ENCODE measurements at regions not wholly inside any gene's neighbourhood (a gene's known extent, or its start where the extent isn't known, plus 50 kb on each side); places are given as distances from the start of the nearest gene placed in this dataset.

DNA sequence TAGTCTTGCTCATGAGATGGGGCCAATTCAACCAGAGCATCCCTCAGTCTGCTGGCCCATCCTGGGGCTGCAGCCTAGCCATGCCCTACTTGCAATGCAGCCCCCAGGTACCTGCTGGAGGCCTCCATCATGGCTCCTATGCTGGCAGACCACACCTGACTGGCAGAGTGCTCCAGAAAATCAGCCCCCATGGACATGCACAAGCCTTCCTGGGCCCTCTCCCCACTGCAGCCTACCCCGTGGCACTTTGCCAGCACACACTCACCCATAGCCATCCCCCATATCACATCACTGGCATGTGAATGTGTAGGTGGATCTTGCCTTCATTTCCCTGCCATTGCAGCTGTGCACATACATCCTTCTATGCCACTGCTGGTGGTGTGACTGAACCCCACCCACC, 381.8 kb downstream of the UBE2NL start:
- H3K27me3 ChIP-seq (ENCODE audit: control insufficient read depth, extremely low read depth, insufficient read depth, low read length): no peaks in the 10 kb centered on the region
- no peak overlapping the region for H3K9ac ChIP-seq (ENCODE audit: control insufficient read depth, extremely low read depth, insufficient read depth, low read length)
- TF ChIP-seq, protein P1, sequence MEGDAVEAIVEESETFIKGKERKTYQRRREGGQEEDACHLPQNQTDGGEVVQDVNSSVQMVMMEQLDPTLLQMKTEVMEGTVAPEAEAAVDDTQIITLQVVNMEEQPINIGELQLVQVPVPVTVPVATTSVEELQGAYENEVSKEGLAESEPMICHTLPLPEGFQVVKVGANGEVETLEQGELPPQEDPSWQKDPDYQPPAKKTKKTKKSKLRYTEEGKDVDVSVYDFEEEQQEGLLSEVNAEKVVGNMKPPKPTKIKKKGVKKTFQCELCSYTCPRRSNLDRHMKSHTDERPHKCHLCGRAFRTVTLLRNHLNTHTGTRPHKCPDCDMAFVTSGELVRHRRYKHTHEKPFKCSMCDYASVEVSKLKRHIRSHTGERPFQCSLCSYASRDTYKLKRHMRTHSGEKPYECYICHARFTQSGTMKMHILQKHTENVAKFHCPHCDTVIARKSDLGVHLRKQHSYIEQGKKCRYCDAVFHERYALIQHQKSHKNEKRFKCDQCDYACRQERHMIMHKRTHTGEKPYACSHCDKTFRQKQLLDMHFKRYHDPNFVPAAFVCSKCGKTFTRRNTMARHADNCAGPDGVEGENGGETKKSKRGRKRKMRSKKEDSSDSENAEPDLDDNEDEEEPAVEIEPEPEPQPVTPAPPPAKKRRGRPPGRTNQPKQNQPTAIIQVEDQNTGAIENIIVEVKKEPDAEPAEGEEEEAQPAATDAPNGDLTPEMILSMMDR (optimal IDR thresholded peaks at IDR 0.05 in 1 of 3, IDR thresholded peaks at IDR 0.05 in 1 of 3, conservative IDR thresholded peaks at IDR 0.05 in 1 of 3; ENCODE audit: extremely low read depth in 1 of 3, insufficient read depth in 2 of 3, low read length in 3 of 3): no peak
- no peak for TF ChIP-seq EZH2 (IDR thresholded peaks at IDR 0.05; ENCODE audit: low read length)
- H4K20me1 ChIP-seq (ENCODE audit: control insufficient read depth, extremely low read depth, insufficient read depth, low read length): no peaks in the 10 kb centered on the region
- dilution Hi-C loops (cut with MboI; ENCODE audit: extremely low pct_ligation_motif_present, low sequenced_read_pairs): no loop called here
- no peak overlapping the region for H3K4me2 ChIP-seq (ENCODE audit: control insufficient read depth, extremely low read depth, insufficient read depth, low read depth, low read length)
- no peaks in the 10 kb centered on the region for H3K4me1 ChIP-seq (ENCODE audit: control insufficient read depth, extremely low read depth, insufficient read depth, low read length)
- no peak for FAIRE-seq
- no peak for DNase-seq (ENCODE audit: low read depth, low spot score)
- H3K9me1 ChIP-seq (ENCODE audit: control insufficient read depth, extremely low read depth, insufficient read depth, low read length): no peaks in the 10 kb centered on the region
- no peak overlapping the region for H3K27ac ChIP-seq (ENCODE audit: control insufficient read depth, insufficient read depth, low read length)
- no peak overlapping the region for H2AFZ ChIP-seq (ENCODE audit: control insufficient read depth, low read length)
- H3K4me3 ChIP-seq (ENCODE audit: control insufficient read depth in 2 of 3, extremely low read depth in 1 of 3, insufficient read depth in 2 of 3, low read depth in 1 of 3, low read length in 3 of 3): no peak overlapping the region
- no peaks in the 10 kb centered on the region for H3K79me2 ChIP-seq (ENCODE audit: control insufficient read depth, insufficient read depth, low read length)
- H3K36me3 ChIP-seq (ENCODE audit: control insufficient read depth in 2 of 2, extremely low read depth in 1 of 2, insufficient read depth in 2 of 2, low read length in 2 of 2): no peaks in the 10 kb centered on the region
- peaks cover 2% of the 10 kb centered on the region for H3K9me3 ChIP-seq (ENCODE audit: control insufficient read depth, low read depth, low read length)

- Histone ChIP-seq H3K4me2 (ENCODE audit: control insufficient read depth, extremely low read depth, insufficient read depth, low read depth, low read length) (no peak overlapping the region), H3K27ac (ENCODE audit: control insufficient read depth, insufficient read depth, low read length) (no peak overlapping the region), H3K9me1 (ENCODE audit: control insufficient read depth, extremely low read depth, insufficient read depth, low read length) (no peaks in the 10 kb centered on the region), H3K4me1 (ENCODE audit: control insufficient read depth, extremely low read depth, insufficient read depth, low read length) (no peaks in the 10 kb centered on the region), H3K79me2 (ENCODE audit: control insufficient read depth, insufficient read depth, low read length) (no peaks in the 10 kb centered on the region), H4K20me1 (ENCODE audit: control insufficient read depth, extremely low read depth, insufficient read depth, low read length) (no peaks in the 10 kb centered on the region), H3K9ac (ENCODE audit: control insufficient read depth, extremely low read depth, insufficient read depth, low read length) (no peak overlapping the region), H3K27me3 (ENCODE audit: control insufficient read depth, extremely low read depth, insufficient read depth, low read length) (no peaks in the 10 kb centered on the region), H3K36me3 (ENCODE audit: control insufficient read depth in 2 of 2, extremely low read depth in 1 of 2, insufficient read depth in 2 of 2, low read length in 2 of 2) (no peaks in the 10 kb centered on the region), H2AFZ (ENCODE audit: control insufficient read depth, low read length) (no peak overlapping the region), H3K4me3 (ENCODE audit: control insufficient read depth in 2 of 3, extremely low read depth in 1 of 3, insufficient read depth in 2 of 3, low read depth in 1 of 3, low read length in 3 of 3) (no peak overlapping the region), H3K9me3 (ENCODE audit: control insufficient read depth, low read depth, low read length) (no peaks in the 10 kb centered on the region)
- dilution Hi-C loops (cut with MboI; ENCODE audit: extremely low pct_ligation_motif_present, low sequenced_read_pairs): no loop called here
- no peak for DNase-seq (ENCODE audit: low read depth, low spot score)
- FAIRE-seq: no peak
- no peak for TF ChIP-seq EZH2 (IDR thresholded peaks at IDR 0.05; ENCODE audit: low read length)
- TF ChIP-seq, protein P1 (optimal IDR thresholded peaks at IDR 0.05 in 1 of 3, IDR thresholded peaks at IDR 0.05 in 1 of 3, conservative IDR thresholded peaks at IDR 0.05 in 1 of 3; ENCODE audit: extremely low read depth in 1 of 3, insufficient read depth in 2 of 3, low read length in 3 of 3): no peak
These were observed 391.5 kb downstream of the UBE2NL start for GRCh38 chrX:144275367-144275766.
